Activated T-cell treated with anti-CD3 and anti-CD28 coated beads, Interleukin-2, amount 50 U/mL, for 24 hours (primary cell): ENCODE measurements at regions not wholly inside any gene's neighbourhood (a gene's known extent, or its start where the extent isn't known, plus 50 kb on each side); places are given as distances from the start of the nearest gene placed in this dataset.

Experiments
- DNase-seq: peaks from one replicate; pipeline ENCODE4 v3.0.0-alpha.2; 2020
- H3K27ac Mint-ChIP-seq: 2 replicates; pipeline ENCODE4 v1.8.0; 2020; ENCODE audit warnings: mild to moderate bottlenecking, mixed read lengths
- H3K27me3 Mint-ChIP-seq: 2 replicates; pipeline ENCODE4 v1.8.0; 2020; ENCODE audit warnings: mixed read lengths
- H3K36me3 Mint-ChIP-seq: 2 replicates; pipeline ENCODE4 v1.8.0; 2020; ENCODE audit warnings: low read depth, mixed read lengths
- H3K4me1 Mint-ChIP-seq: 2 replicates; pipeline ENCODE4 v1.8.0; 2020; ENCODE audit warnings: low read depth, mixed read lengths
- H3K4me3 Mint-ChIP-seq: 2 replicates; pipeline ENCODE4 v1.8.0; 2020; ENCODE audit warnings: mild to moderate bottlenecking, moderate library complexity, mixed read lengths
- H3K9me3 Mint-ChIP-seq: 2 replicates; pipeline ENCODE4 v1.8.0; 2020; ENCODE audit warnings: mixed read lengths

DNA sequence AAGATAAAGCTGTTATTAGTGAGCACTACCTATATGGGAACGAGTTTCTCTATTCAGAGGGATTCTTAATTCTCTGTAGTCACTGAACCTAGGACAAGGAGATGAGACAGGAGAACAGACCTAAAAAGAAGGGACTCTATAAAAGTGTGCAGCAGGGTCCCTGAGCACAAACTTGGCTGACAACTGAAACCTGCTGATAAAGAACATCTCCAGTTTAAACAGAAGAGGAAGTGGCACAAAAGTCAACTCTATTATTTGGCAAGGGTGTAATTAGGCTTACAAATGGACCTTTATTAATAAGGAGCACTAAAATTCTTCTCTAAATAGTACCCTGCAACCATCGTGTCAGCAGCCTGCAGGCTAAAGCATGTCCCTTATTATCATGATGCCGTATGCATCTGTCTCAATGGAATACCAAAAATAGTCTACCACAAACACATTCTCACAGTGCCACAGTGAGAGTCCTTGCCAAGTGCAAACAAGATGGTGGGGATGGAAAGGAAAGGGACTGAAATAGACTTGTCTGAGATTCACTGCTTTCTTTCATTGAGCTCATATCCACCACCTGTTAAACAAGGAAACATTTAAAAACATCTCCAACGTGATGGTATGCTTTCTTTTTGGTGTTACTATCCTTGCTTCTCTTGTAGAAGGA lies 260.2 kb downstream of the INSIG2 start:
- Mint-ChIP-seq H3K9me3 (no peaks in the 10 kb centered on the region), H3K4me1 (no peaks in the 10 kb centered on the region), H3K36me3 (no peaks in the 10 kb centered on the region), H3K27me3 (peaks cover 37% of the 10 kb centered on the region), H3K27ac (no peak overlapping the region), H3K4me3 (no peak overlapping the region)
- DNase-seq = no peak

DNA sequence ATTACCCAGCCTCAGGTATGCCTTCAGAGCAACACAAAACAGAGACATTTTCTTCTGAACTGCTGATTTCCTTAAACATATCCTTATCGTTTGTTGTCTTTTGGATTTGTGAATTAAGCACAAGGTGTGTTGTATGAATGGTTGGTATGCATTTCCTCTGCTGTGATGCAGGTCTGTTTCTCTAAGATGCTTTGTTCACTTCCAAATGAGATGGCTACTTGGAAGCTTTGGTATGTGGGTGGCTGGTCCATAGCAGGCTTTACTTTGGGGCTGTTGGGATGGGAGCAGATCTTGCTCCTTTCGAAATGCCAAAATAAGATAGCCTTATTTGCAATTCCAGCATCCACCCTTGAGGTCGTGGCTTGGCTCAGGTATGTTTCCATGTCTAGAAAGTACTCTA lies 257.2 kb downstream of the INSIG2 start:
- H3K9me3 Mint-ChIP-seq = no peaks in the 10 kb centered on the region
- no peak overlapping the region for H3K27ac Mint-ChIP-seq
- peaks cover 38% of the 10 kb centered on the region for H3K27me3 Mint-ChIP-seq
- H3K36me3 Mint-ChIP-seq = no peaks in the 10 kb centered on the region
- no peak overlapping the region for H3K4me3 Mint-ChIP-seq
- H3K4me1 Mint-ChIP-seq = no peaks in the 10 kb centered on the region
- no peak for DNase-seq

DNA sequence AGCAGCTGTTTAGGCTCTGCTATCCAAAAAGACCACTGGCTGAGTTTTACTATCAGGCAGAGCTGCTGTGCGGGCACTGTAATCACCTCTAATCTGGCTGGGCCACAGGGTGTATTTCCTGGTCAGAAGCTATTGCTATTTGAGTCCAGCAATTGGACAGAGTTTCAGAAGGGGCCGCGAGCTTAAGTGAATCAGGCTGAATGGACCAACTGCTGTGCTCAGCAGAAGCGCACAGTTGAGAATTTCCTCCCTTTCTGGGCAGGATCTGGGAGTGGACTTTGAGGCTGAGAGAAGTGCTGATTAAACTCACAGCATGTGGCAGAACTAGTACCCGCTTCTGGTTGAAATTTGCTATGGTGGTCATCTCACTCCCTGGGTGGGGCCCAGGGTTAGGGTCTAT lies 251.8 kb downstream of the INSIG2 start:
- DNase-seq = no peak
- Mint-ChIP-seq H3K4me1 (no peaks in the 10 kb centered on the region), H3K9me3 (peaks cover 11% of the 10 kb centered on the region), H3K4me3 (no peak overlapping the region), H3K27me3 (peaks cover 30% of the 10 kb centered on the region), H3K36me3 (no peaks in the 10 kb centered on the region), H3K27ac (no peak overlapping the region)

DNA sequence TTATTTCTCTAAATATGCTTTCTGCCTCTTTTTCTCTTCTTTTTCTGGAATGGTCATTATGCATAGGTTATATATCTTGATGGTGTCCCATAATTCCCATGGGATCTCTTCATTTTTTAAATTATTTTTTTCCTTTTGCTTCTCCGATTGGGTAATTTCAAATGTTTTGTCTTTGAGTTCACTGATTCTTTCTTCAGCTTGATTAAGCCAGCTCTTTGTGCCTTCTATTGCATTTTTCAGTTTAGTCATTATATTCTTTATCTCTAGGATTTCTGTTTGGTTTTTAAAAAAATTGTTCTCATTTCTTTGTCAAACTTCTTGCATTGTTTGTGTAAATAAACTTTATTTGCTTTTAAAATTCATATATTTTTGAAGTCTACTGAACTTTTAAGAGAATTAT lies 251.1 kb downstream of the INSIG2 start:
- H3K4me1 Mint-ChIP-seq = no peaks in the 10 kb centered on the region
- H3K27me3 Mint-ChIP-seq = peaks cover 26% of the 10 kb centered on the region
- no peak overlapping the region for H3K27ac Mint-ChIP-seq
- no peak for DNase-seq
- H3K9me3 Mint-ChIP-seq = peaks cover 11% of the 10 kb centered on the region
- no peaks in the 10 kb centered on the region for H3K36me3 Mint-ChIP-seq
- no peak overlapping the region for H3K4me3 Mint-ChIP-seq

DNA sequence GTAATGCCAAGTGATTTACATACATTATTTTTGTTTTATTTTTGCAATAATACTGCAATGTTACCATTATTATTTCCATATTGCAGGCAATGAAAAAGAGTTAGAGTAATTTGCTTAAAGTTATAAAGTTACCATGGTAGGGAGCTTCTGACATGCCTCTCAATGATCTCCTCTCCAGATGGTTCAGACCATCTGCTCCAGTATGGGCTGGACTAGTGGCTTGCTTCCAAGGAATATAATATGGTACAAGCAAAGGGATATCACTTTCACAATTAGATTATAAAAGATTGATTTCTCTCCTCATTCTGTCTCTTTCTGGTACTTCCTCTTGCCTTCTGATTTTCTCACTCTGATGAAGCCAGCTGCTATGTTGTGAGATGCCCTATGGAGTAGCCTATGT lies 245.4 kb downstream of the INSIG2 start:
- Mint-ChIP-seq H3K36me3 (no peaks in the 10 kb centered on the region), H3K4me3 (no peak overlapping the region), H3K27me3 (peaks cover 34% of the 10 kb centered on the region), H3K27ac (no peak overlapping the region), H3K4me1 (no peaks in the 10 kb centered on the region), H3K9me3 (peaks cover 4% of the 10 kb centered on the region)
- no peak for DNase-seq

DNA sequence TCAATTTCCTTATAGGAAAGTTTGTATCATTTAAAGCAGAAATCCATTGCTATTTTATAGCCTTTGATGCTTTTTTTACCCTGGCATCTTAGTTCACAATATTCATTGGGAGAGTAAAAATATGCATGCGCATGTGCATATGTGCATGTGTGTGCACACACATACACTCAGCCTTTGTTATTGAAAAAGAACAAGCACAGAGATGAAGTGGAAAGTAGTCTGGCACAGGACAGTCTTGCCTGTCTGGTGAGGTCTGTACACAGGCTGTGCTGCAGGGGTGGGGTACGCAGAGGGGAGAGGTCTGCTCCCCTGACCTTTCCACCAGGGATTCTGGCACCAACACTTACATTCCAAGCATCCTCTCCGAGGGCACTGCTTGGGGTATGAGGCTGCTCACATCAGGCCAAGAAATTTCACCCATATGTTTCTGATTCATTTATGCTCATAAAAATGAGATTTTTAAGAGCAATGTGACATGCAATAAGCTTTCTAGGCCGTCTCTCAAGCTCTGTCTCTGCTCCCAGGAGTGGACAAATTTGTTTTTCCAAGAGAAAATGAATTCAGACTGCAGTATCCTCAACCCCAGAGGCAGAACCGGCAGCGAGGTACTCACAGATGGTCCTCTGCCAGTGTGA lies 237.2 kb downstream of the INSIG2 start:
- Mint-ChIP-seq H3K4me1 (no peaks in the 10 kb centered on the region), H3K36me3 (no peaks in the 10 kb centered on the region), H3K27me3 (peaks cover 40% of the 10 kb centered on the region), H3K4me3 (no peak overlapping the region), H3K9me3 (no peaks in the 10 kb centered on the region), H3K27ac (no peak overlapping the region)
- no peak for DNase-seq

DNA sequence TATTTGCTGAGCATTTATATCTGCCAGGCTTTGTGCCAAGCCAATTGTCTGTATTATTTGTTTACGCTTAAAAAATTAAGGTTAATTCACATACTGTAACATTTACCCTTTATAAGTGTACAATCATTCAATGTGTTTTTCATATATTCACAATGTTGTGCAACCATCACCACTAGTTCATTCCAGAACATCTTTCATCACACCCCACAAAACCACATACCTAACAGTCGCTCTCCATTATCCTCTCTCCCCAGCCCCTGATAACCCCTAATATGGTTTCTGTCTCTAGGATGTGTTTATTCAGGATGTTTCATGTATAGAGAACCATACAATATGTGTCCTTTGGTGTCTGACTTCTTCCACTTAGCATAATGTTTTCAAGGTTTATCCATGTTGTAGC lies 234.1 kb downstream of the INSIG2 start:
- no peaks in the 10 kb centered on the region for H3K36me3 Mint-ChIP-seq
- no peak overlapping the region for H3K4me3 Mint-ChIP-seq
- no peak for DNase-seq
- no peak overlapping the region for H3K27ac Mint-ChIP-seq
- H3K4me1 Mint-ChIP-seq = no peaks in the 10 kb centered on the region
- H3K9me3 Mint-ChIP-seq = no peaks in the 10 kb centered on the region
- peaks cover 46% of the 10 kb centered on the region for H3K27me3 Mint-ChIP-seq

DNA sequence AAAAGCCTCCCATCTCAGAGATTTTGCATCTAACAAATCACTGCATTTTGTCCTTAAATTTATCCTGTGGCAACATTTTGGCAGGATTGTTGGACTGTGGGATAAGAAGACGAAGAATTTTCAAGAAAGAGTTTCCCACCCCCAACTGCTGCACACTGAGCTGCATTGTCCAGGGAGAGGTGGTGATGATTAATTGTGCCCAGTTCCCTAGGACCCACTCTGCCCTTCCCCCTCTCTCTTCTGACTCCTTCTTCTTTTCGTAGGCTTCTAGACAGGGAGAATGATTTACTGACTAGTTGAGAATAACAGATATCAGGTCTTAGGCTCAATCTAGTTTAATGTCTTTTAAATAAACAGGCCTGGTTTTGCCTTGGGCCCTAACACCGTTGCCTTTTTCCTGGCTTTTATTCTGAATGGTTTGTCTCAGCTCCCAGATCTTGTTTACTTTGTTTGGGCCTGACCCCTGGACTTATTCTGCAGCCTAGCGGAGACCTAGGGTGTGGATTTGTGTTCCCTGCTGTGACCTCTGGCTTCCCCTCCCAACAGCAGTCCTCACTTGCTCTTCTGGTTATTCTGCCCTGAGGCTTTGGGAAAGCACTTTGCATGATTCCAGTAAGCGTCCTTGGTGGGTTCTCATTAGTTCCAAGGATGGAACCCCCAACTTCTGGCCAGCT lies 233.3 kb downstream of the INSIG2 start:
- peaks cover 50% of the 10 kb centered on the region for H3K27me3 Mint-ChIP-seq
- no peaks in the 10 kb centered on the region for H3K9me3 Mint-ChIP-seq

DNA sequence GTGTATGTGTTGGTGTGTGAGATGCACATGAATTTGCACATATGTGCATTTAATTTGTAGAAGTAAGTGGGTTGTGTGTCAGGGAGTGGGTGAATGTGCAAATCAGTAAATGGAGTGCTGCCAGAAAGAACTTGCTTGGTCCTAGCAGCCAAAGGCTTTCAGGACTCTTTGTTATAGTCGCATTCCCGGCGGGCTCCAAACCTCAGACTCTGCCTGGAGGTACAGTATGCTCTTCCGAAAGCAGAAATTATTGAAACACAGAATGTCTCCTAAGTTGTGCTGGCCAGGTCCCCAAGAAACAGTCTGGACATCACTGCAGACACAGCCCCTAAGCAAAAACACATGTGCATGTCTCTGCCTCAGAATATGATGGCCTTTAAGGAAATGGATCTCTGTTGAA lies 232.4 kb downstream of the INSIG2 start:
- DNase-seq = no peak
- Mint-ChIP-seq H3K4me3 (no peak overlapping the region), H3K4me1 (no peaks in the 10 kb centered on the region), H3K36me3 (no peaks in the 10 kb centered on the region), H3K27ac (no peak overlapping the region), H3K9me3 (no peaks in the 10 kb centered on the region), H3K27me3 (peaks cover 50% of the 10 kb centered on the region)

More for the DNA sequence above, 233.3 kb downstream of the INSIG2 start:
- no peak for DNase-seq
- no peaks in the 10 kb centered on the region for H3K36me3 Mint-ChIP-seq
- no peak overlapping the region for H3K4me3 Mint-ChIP-seq
- H3K4me1 Mint-ChIP-seq = no peaks in the 10 kb centered on the region
- no peak overlapping the region for H3K27ac Mint-ChIP-seq

DNA sequence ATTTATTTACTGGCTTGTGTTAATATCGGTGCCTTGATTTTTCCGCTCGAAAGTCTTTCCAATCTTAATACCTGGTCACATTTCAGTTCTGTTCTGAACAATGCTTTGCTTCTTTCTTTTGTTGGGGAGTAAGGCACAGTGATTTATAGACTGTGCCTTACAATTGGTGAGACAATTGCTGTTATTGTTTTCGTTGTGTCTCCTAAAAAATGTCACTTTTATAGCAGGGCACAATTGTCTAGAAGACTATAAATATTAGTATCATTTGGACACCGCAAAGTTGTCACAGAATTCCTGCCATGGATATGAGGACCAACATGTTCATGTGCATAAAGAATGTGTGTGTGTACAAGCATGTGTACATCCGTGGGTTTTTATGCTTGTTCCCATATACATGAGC lies 231.9 kb downstream of the INSIG2 start:
- no peak overlapping the region for H3K4me3 Mint-ChIP-seq
- H3K36me3 Mint-ChIP-seq = no peaks in the 10 kb centered on the region
- no peak overlapping the region for H3K27ac Mint-ChIP-seq
- no peak for DNase-seq
- H3K4me1 Mint-ChIP-seq = no peaks in the 10 kb centered on the region
- H3K9me3 Mint-ChIP-seq = no peaks in the 10 kb centered on the region
- peaks cover 47% of the 10 kb centered on the region for H3K27me3 Mint-ChIP-seq

DNA sequence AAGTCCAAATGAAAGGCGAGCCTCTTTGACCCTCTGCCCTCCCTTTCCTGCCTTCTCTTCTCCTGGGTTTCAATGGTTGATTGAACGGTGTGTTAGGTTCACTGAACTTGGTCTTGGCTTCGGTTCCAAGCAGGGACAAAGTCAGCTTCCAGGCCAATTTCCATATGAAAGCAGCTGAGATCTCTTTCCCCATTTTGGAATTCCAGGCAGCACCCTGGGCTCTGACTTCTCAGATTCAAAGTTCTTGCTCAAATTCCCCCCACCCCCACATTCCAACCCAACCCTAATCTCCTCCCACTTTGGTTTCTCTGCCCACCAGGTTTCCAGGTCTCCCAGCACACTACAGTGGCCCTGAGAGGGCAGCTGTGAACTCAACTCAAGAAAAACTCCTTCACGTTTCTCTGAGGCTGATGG lies 231.0 kb downstream of the INSIG2 start:
- DNase-seq = no peak
- H3K27me3 Mint-ChIP-seq = peaks cover 40% of the 10 kb centered on the region
- H3K4me1 Mint-ChIP-seq = no peaks in the 10 kb centered on the region
- H3K4me3 Mint-ChIP-seq = no peak overlapping the region
- H3K36me3 Mint-ChIP-seq = no peaks in the 10 kb centered on the region
- no peak overlapping the region for H3K27ac Mint-ChIP-seq
- no peaks in the 10 kb centered on the region for H3K9me3 Mint-ChIP-seq

DNA sequence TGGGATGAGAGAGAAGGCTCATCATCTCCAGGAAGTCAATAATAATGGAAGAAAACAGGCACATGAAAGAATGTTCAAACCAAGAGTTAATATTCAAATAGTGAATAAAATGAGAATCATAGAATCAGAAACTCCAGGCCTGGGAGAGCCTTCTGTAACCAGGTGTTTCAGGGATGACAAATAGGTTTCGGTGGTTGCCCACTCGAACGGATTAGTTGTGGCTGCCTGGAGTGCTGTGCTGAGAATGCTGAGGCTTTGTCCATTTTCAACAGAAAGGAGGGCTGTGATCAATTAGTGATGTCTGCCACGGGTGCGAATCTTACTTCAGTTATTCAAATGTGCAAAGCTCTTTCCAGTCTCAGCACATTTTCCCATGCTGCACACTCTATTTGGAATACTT lies 227.3 kb downstream of the INSIG2 start:
- peaks cover 3% of the 10 kb centered on the region for H3K4me1 Mint-ChIP-seq
- H3K27ac Mint-ChIP-seq = no peak overlapping the region
- H3K36me3 Mint-ChIP-seq = no peaks in the 10 kb centered on the region
- peaks cover 14% of the 10 kb centered on the region for H3K27me3 Mint-ChIP-seq
- H3K4me3 Mint-ChIP-seq = no peak overlapping the region
- H3K9me3 Mint-ChIP-seq = no peaks in the 10 kb centered on the region
- no peak for DNase-seq

DNA sequence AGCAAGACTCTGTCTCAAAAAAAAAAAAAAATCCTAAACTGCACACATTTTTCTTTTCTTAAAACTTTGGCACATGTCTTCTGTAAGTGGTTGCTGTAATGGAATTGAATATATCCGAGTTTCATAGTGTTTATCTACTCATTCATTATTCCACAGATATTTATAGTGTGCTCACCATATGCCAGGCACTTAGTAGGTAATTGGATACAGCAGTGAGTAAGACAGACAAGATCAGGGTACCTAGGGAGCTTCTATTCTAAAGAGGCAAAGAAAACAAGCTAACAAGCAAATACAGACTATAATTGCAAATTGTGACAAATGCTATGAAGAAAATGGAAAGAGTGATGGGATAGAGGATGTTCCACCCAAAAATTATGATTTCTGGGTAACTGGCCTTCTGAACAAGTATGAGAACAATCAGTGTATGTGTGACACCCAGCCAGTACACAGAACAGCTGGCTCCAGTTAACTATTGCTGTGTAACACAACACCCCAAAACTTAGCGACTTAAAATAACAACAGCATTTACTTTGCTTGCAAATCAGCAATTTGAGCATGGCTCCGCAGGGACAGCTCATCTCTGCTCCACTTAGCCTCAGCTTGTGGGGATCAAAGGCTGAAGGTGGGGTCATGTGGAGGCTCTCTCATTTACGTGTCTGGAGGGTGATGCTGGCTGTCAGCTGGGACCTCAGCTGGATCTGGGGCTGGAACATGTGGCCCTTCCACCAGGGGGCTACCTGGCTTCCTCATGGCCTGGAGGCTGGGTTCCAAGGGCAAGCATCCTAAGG lies 224.9 kb downstream of the INSIG2 start:
- peaks cover 10% of the 10 kb centered on the region for H3K4me1 Mint-ChIP-seq
- no peaks in the 10 kb centered on the region for H3K9me3 Mint-ChIP-seq
- no peaks in the 10 kb centered on the region for H3K36me3 Mint-ChIP-seq
- no peak for DNase-seq
- peaks cover 4% of the 10 kb centered on the region for H3K27me3 Mint-ChIP-seq
- no peak overlapping the region for H3K4me3 Mint-ChIP-seq
- no peak overlapping the region for H3K27ac Mint-ChIP-seq

DNA sequence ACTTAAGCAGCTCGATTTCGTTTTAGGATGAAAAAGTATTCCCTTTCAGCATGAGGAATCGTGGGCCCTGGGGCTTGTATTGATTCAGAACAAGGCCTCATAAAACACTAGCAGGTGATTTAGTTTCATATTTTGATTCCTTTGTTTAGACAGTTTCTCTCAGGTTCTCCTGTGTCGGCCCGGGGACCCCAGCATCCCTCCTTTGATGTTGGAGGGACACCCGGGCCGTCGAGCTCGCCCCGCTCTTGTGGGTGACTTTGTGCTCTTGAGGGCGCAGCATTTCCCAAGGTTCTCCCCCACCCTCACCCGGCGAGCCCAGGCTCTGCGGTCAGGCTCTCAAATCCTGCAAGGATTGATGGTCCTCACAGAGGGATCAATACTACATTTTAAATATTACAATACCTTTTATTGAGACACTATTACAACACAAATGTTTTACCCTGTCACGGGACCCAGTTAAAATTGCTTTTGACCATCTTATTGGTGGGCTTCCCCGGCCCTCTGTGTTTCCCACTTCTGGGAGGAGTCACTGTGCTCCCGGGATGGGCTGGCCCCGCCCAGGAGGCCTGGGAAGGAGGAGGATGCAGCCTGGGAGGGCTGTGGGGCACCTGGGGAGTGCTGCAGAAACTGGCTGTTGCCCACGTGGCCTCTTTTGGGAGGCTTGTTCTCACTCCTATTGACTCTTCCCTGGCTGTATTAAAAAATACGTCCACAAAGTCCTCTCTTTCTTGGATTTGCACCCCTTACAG lies 222.6 kb downstream of the INSIG2 start:
- DNase-seq = no peak
- peaks cover 10% of the 10 kb centered on the region for H3K4me1 Mint-ChIP-seq
- peak overlapping the region; percentile 92 for H3K27ac Mint-ChIP-seq
- H3K9me3 Mint-ChIP-seq = no peaks in the 10 kb centered on the region
- H3K36me3 Mint-ChIP-seq = no peaks in the 10 kb centered on the region
- peak overlapping the region; percentile 79 for H3K4me3 Mint-ChIP-seq
- peaks cover 3% of the 10 kb centered on the region for H3K27me3 Mint-ChIP-seq
